DND-41 (cell line): ENCODE measurements at regions not wholly inside any gene's neighbourhood (a gene's known extent, or its start where the extent isn't known, plus 50 kb on each side); places are given as distances from the start of the nearest gene placed in this dataset.

ENCODE experiments used
- ATAC-seq: fragments of 200-7000 bp; cut with Tn5 transposase; 3 replicates; pipeline ENCODE4 v1.9.1; 2021; ENCODE audit warnings: low read depth; ENCODE audit not compliant: insufficient read depth
- DNase-seq: peaks from one replicate; pipeline ENCODE4 v3.0.0-alpha.2; 2020
- H2AFZ ChIP-seq: 2 replicates; pipeline ENCODE4 v1.6.0; 2012; ENCODE audit warnings: low read depth, low read length
- H3K27ac ChIP-seq: 2 replicates; pipeline ENCODE4 v1.5.1; 2012; ENCODE audit warnings: low read length, inconsistent platforms
- H3K27me3 ChIP-seq: fragments of 200-600 bp; sonication (generic); 2 replicates; pipeline ENCODE4 v1.6.0; 2012; ENCODE audit warnings: low read length, mild to moderate bottlenecking, inconsistent platforms; ENCODE audit not compliant: insufficient read depth, poor library complexity
- H3K36me3 ChIP-seq: 2 replicates; pipeline ENCODE4 v1.5.1; 2012; ENCODE audit warnings: low read length, inconsistent platforms; ENCODE audit not compliant: insufficient read depth
- H3K4me1 ChIP-seq: 2 replicates; pipeline ENCODE4 v1.5.1; 2012; ENCODE audit warnings: mild to moderate bottlenecking, low read length; ENCODE audit not compliant: insufficient read depth
- H3K4me2 ChIP-seq: 2 replicates; pipeline ENCODE4 v1.6.0; 2012; ENCODE audit warnings: mild to moderate bottlenecking, moderate library complexity, low read length, inconsistent platforms; ENCODE audit not compliant: insufficient read depth
- H3K4me3 ChIP-seq, 2 experiments: fragments of 200-600 bp in 1 of 2; shearing (Covaris generic) in 1 of 2; 2 replicates each; pipeline ENCODE4 v1.5.1; 2012 to 2016; ENCODE audit warnings: inconsistent platforms in 2 of 2, low read length in 2 of 2, mild to moderate bottlenecking in 2 of 2, low read depth in 1 of 2, moderate library complexity in 1 of 2
- H3K79me2 ChIP-seq: 2 replicates; pipeline ENCODE4 v1.6.0; 2012; ENCODE audit warnings: low read length, inconsistent platforms; ENCODE audit not compliant: insufficient read depth
- H3K9ac ChIP-seq: 2 replicates; pipeline ENCODE4 v1.6.0; 2012; ENCODE audit warnings: low read depth, mild to moderate bottlenecking, inconsistent platforms, low read length, moderate library complexity
- H3K9me3 ChIP-seq: 2 replicates; pipeline ENCODE4 v1.5.1; 2012; ENCODE audit warnings: low read length, moderate library complexity, mild to moderate bottlenecking, inconsistent platforms; ENCODE audit not compliant: insufficient read depth, severe bottlenecking
- H4K20me1 ChIP-seq: 2 replicates; pipeline ENCODE4 v1.6.0; 2012; ENCODE audit warnings: low read length; ENCODE audit not compliant: insufficient read depth
- CTCF ChIP-seq: IDR thresholded peaks from 2 replicates; pipeline ENCODE4 v1.5.1; 2012; ENCODE audit warnings: borderline replicate concordance, low read length, moderate library complexity, mild to moderate bottlenecking; ENCODE audit not compliant: poor library complexity, severe bottlenecking; ENCODE audit errors: extremely low read depth
- EZH2 ChIP-seq: IDR thresholded peaks from 3 replicates; pipeline ENCODE4 v1.6.1; 2012; ENCODE audit warnings: borderline replicate concordance, low read depth, mild to moderate bottlenecking, moderate library complexity, low read length, inconsistent platforms; ENCODE audit not compliant: severe bottlenecking

- TF ChIP-seq EZH2 (no peak), CTCF (no peak)
- no peak for DNase-seq
- Histone ChIP-seq H3K36me3 (no peaks in the 10 kb centered on the region), H3K4me2 (no peak overlapping the region), H3K79me2 (no peaks in the 10 kb centered on the region), H3K9ac (no peak overlapping the region), H3K4me3 (no peak overlapping the region), H4K20me1 (no peaks in the 10 kb centered on the region), H2AFZ (no peak overlapping the region), H3K27ac (no peak overlapping the region), H3K4me1 (no peaks in the 10 kb centered on the region), H3K9me3 (no peaks in the 10 kb centered on the region), H3K27me3 (peaks cover 3% of the 10 kb centered on the region)
- ATAC-seq = no peak
Measured at GRCh38 chr11:37109286-37109585, 511.2 kb upstream of the RAG2 start.

- H3K36me3 ChIP-seq = no peaks in the 10 kb centered on the region
- ATAC-seq = no peak
- H3K4me3 ChIP-seq = no peak overlapping the region
- TF ChIP-seq CTCF (no peak), EZH2 (no peak)
- no peak overlapping the region for H3K4me2 ChIP-seq
- no peak overlapping the region for H3K27ac ChIP-seq
- H2AFZ ChIP-seq = no peak overlapping the region
- H3K4me1 ChIP-seq = no peaks in the 10 kb centered on the region
- no peaks in the 10 kb centered on the region for H4K20me1 ChIP-seq
- H3K27me3 ChIP-seq = peaks cover 3% of the 10 kb centered on the region
- no peaks in the 10 kb centered on the region for H3K9me3 ChIP-seq
- no peaks in the 10 kb centered on the region for H3K79me2 ChIP-seq
- DNase-seq = no peak
- H3K9ac ChIP-seq = no peak overlapping the region
Measured at GRCh38 chr11:37108436-37109285, 510.6 kb upstream of the RAG2 start.

- Histone ChIP-seq H3K36me3 (no peaks in the 10 kb centered on the region), H3K4me1 (no peaks in the 10 kb centered on the region), H3K79me2 (no peaks in the 10 kb centered on the region), H3K4me3 (no peak overlapping the region), H3K4me2 (no peak overlapping the region), H2AFZ (no peak overlapping the region), H3K9ac (no peak overlapping the region), H3K27me3 (peaks cover 3% of the 10 kb centered on the region), H3K27ac (no peak overlapping the region), H4K20me1 (no peaks in the 10 kb centered on the region), H3K9me3 (no peaks in the 10 kb centered on the region)
- TF ChIP-seq CTCF = no peak
- DNase-seq = no peak
- no peak for ATAC-seq
Measured at GRCh38 chr11:37107831-37108230, 509.8 kb upstream of the RAG2 start.

- peaks cover 3% of the 10 kb centered on the region for H3K27me3 ChIP-seq
- DNase-seq = no peak
Measured at GRCh38 chr11:37107415-37107814, 509.4 kb upstream of the RAG2 start.

More at GRCh38 chr11:37107415-37107814, 509.4 kb upstream of the RAG2 start:
- no peak overlapping the region for H3K4me2 ChIP-seq
- H3K4me1 ChIP-seq = no peaks in the 10 kb centered on the region
- H2AFZ ChIP-seq = no peak overlapping the region
- H3K9ac ChIP-seq = no peak overlapping the region
- no peak overlapping the region for H3K4me3 ChIP-seq
- no peak overlapping the region for H3K27ac ChIP-seq
- H3K79me2 ChIP-seq = no peaks in the 10 kb centered on the region
- H3K9me3 ChIP-seq = no peaks in the 10 kb centered on the region
- TF ChIP-seq CTCF = no peak
- TF ChIP-seq EZH2 = no peak
- H3K36me3 ChIP-seq = no peaks in the 10 kb centered on the region
- no peak for ATAC-seq
- no peaks in the 10 kb centered on the region for H4K20me1 ChIP-seq
